ENCODE measurements at regions not wholly inside any gene's neighbourhood (a gene's known extent, or its start where the extent isn't known, plus 50 kb on each side); places are given as distances from the start of the nearest gene placed in this dataset.
"Not testable (repeated sequence)": the region's sequence is repeated elsewhere in the genome, so short reads cannot be mapped to it uniquely, and the experiment has no call there.

GRCh38 chr16:29130131-29130711, 145.4 kb downstream of the LAT start:
- not testable (repeated sequence) for DNase-seq (ENCODE audit: low spot score)

- not testable (repeated sequence) for DNase-seq (ENCODE audit: low spot score)
Observed at GRCh38 chr16:29129458-29130038, 144.7 kb downstream of the LAT start.

GRCh38 chr16:29128732-29129457, 144.0 kb downstream of the LAT start:
- DNase-seq (ENCODE audit: low spot score), result not testable (repeated sequence)

- not testable (repeated sequence) for DNase-seq (ENCODE audit: low spot score)
Observed at GRCh38 chr16:29127806-29128420, 143.1 kb downstream of the LAT start.

- DNase-seq (ENCODE audit: low spot score), result no peak
Observed at GRCh38 chr16:29126616-29127015, 141.8 kb downstream of the LAT start.

- peak; percentile 25 for DNase-seq (ENCODE audit: low spot score)
Observed at GRCh38 chr16:29126057-29126494, 141.2 kb downstream of the LAT start.

- DNase-seq (ENCODE audit: low spot score), result no peak
Observed at GRCh38 chr16:29124828-29125227, 140.0 kb downstream of the LAT start.

- not testable (repeated sequence) for DNase-seq (ENCODE audit: low spot score)
Observed at GRCh38 chr16:29124162-29124561, 139.3 kb downstream of the LAT start.

- not testable (repeated sequence) for DNase-seq (ENCODE audit: low spot score)
Observed at GRCh38 chr16:29120680-29121079, 135.8 kb downstream of the LAT start.

GRCh38 chr16:29118301-29118957, 133.6 kb downstream of the LAT start:
- DNase-seq (ENCODE audit: low spot score), result not testable (repeated sequence)

- no peak for DNase-seq (ENCODE audit: low spot score)
Observed at GRCh38 chr16:29117631-29118030, 132.8 kb downstream of the LAT start.

- no peak for DNase-seq (ENCODE audit: low spot score)
Observed at GRCh38 chr16:29116980-29117379, 132.1 kb downstream of the LAT start.

GRCh38 chr16:29116207-29116606, 131.4 kb downstream of the LAT start:
- DNase-seq (ENCODE audit: low spot score), result not testable (repeated sequence)

GRCh38 chr16:29115802-29116141, 130.9 kb downstream of the LAT start:
- peak; percentile 13 for DNase-seq (ENCODE audit: low spot score)

- DNase-seq (ENCODE audit: low spot score), result peak; percentile 30
Observed at GRCh38 chr16:29114989-29115801, 130.3 kb downstream of the LAT start.

- no peak for DNase-seq (ENCODE audit: low spot score)
Observed at GRCh38 chr16:29114574-29114973, 129.7 kb downstream of the LAT start.

- DNase-seq (ENCODE audit: low spot score), result not testable (repeated sequence)
Observed at GRCh38 chr16:29113446-29113845, 128.6 kb downstream of the LAT start.

GRCh38 chr16:29112755-29113347, 128.0 kb downstream of the LAT start:
- DNase-seq (ENCODE audit: low spot score), result no peak

- DNase-seq (ENCODE audit: low spot score), result not testable (repeated sequence)
Observed at GRCh38 chr16:29111901-29112680, 127.2 kb downstream of the LAT start.

GRCh38 chr16:29111421-29111820, 126.6 kb downstream of the LAT start:
- no peak for DNase-seq (ENCODE audit: low spot score)

Data from pons (tissue), 1 donor.